ENCODE measurements at regions not wholly inside any gene's neighbourhood (a gene's known extent, or its start where the extent isn't known, plus 50 kb on each side); places are given as distances from the start of the nearest gene placed in this dataset.
"Not testable (repeated sequence)": the region's sequence is repeated elsewhere in the genome, so short reads cannot be mapped to it uniquely, and the experiment has no call there.

GRCh38 chr4:86452924-86453531 lies 93.2 kb upstream of the MAPK10 start:
- TF ChIP-seq CTCF (conservative IDR thresholded peaks at IDR 0.05 in 1 of 2, IDR thresholded peaks at IDR 0.05 in 1 of 2; ENCODE audit: low read depth in 1 of 2, low read length in 2 of 2), result no peak
- TF ChIP-seq EZH2 (IDR thresholded peaks at IDR 0.05; ENCODE audit: low read length, missing control alignments), result no peak
- H3K4me1 ChIP-seq (ENCODE audit: control insufficient read depth, extremely low read depth, insufficient read depth, low read length), result peaks cover 5% of the 10 kb centered on the region
- peak overlapping the region; percentile 53 for H2AFZ ChIP-seq (ENCODE audit: low read length)
- H3K9me3 ChIP-seq (ENCODE audit: control insufficient read depth, insufficient read depth, low read depth, low read length), result no peaks in the 10 kb centered on the region
- no peaks in the 10 kb centered on the region for H4K20me1 ChIP-seq (ENCODE audit: control insufficient read depth, extremely low read depth, insufficient read depth, low read length)
- no peaks in the 10 kb centered on the region for H3K36me3 ChIP-seq (ENCODE audit: control insufficient read depth, insufficient read depth, low read length)
- no peak overlapping the region for H3K27ac ChIP-seq (ENCODE audit: insufficient read depth, low read length)
- H3K27me3 ChIP-seq (ENCODE audit: control insufficient read depth, insufficient read depth, low read length), result no peaks in the 10 kb centered on the region
- H3K9ac ChIP-seq (ENCODE audit: insufficient read depth, low read length), result no peak overlapping the region
- H3K4me3 ChIP-seq (replicated peaks in 1 of 4; ENCODE audit: control extremely low read depth in 1 of 4, insufficient read depth in 1 of 4, low read depth in 3 of 4, low read length in 4 of 4), result peak overlapping the region; percentile 31 to 71 (median 54)
- DNase-seq (ENCODE audit: low read depth in 2 of 2), result peak; percentile 22 to 93
- H3K79me2 ChIP-seq (ENCODE audit: control insufficient read depth, insufficient read depth, low read length), result no peaks in the 10 kb centered on the region
- H3K4me2 ChIP-seq (ENCODE audit: extremely low read depth, insufficient read depth, low read length), result peak overlapping the region; percentile 89

GRCh38 chr4:86453611-86454072 lies 93.8 kb upstream of the MAPK10 start:
- H4K20me1 ChIP-seq (ENCODE audit: control insufficient read depth, extremely low read depth, insufficient read depth, low read length); H3K4me2 ChIP-seq (ENCODE audit: extremely low read depth, insufficient read depth, low read length); H3K27me3 ChIP-seq (ENCODE audit: control insufficient read depth, insufficient read depth, low read length); H3K4me3 ChIP-seq (replicated peaks in 1 of 4; ENCODE audit: control extremely low read depth in 1 of 4, insufficient read depth in 1 of 4, low read depth in 3 of 4, low read length in 4 of 4); H3K79me2 ChIP-seq (ENCODE audit: control insufficient read depth, insufficient read depth, low read length); H3K9ac ChIP-seq (ENCODE audit: insufficient read depth, low read length); H3K9me3 ChIP-seq (ENCODE audit: control insufficient read depth, insufficient read depth, low read depth, low read length); H2AFZ ChIP-seq (ENCODE audit: low read length); H3K27ac ChIP-seq (ENCODE audit: insufficient read depth, low read length); H3K4me1 ChIP-seq (ENCODE audit: control insufficient read depth, extremely low read depth, insufficient read depth, low read length); H3K36me3 ChIP-seq (ENCODE audit: control insufficient read depth, insufficient read depth, low read length); DNase-seq (ENCODE audit: low read depth in 2 of 2): not testable (repeated sequence)

- no peak for DNase-seq (ENCODE audit: low read depth in 2 of 2)
- Histone ChIP-seq H3K9me3 (ENCODE audit: control insufficient read depth, insufficient read depth, low read depth, low read length) (no peaks in the 10 kb centered on the region), H3K4me2 (ENCODE audit: extremely low read depth, insufficient read depth, low read length) (no peak overlapping the region), H3K36me3 (ENCODE audit: control insufficient read depth, insufficient read depth, low read length) (no peaks in the 10 kb centered on the region), H3K9ac (ENCODE audit: insufficient read depth, low read length) (no peak overlapping the region), H3K27ac (ENCODE audit: insufficient read depth, low read length) (no peak overlapping the region), H3K79me2 (ENCODE audit: control insufficient read depth, insufficient read depth, low read length) (no peaks in the 10 kb centered on the region), H2AFZ (ENCODE audit: low read length) (no peak overlapping the region), H3K4me3 (replicated peaks in 1 of 4; ENCODE audit: control extremely low read depth in 1 of 4, insufficient read depth in 1 of 4, low read depth in 3 of 4, low read length in 4 of 4) (no peak overlapping the region), H4K20me1 (ENCODE audit: control insufficient read depth, extremely low read depth, insufficient read depth, low read length) (no peaks in the 10 kb centered on the region), H3K4me1 (ENCODE audit: control insufficient read depth, extremely low read depth, insufficient read depth, low read length) (no peaks in the 10 kb centered on the region), H3K27me3 (ENCODE audit: control insufficient read depth, insufficient read depth, low read length) (no peaks in the 10 kb centered on the region)
- TF ChIP-seq EZH2 (IDR thresholded peaks at IDR 0.05; ENCODE audit: low read length, missing control alignments) (no peak), CTCF (conservative IDR thresholded peaks at IDR 0.05 in 1 of 2, IDR thresholded peaks at IDR 0.05 in 1 of 2; ENCODE audit: low read depth in 1 of 2, low read length in 2 of 2) (no peak)
Measured at GRCh38 chr4:86461849-86462248, 102.0 kb upstream of the MAPK10 start.
